ENCODE measurements at regions not wholly inside any gene's neighbourhood (a gene's known extent, or its start where the extent isn't known, plus 50 kb on each side); places are given as distances from the start of the nearest gene placed in this dataset.
"Not testable (repeated sequence)": the region's sequence is repeated elsewhere in the genome, so short reads cannot be mapped to it uniquely, and the experiment has no call there.

DNA sequence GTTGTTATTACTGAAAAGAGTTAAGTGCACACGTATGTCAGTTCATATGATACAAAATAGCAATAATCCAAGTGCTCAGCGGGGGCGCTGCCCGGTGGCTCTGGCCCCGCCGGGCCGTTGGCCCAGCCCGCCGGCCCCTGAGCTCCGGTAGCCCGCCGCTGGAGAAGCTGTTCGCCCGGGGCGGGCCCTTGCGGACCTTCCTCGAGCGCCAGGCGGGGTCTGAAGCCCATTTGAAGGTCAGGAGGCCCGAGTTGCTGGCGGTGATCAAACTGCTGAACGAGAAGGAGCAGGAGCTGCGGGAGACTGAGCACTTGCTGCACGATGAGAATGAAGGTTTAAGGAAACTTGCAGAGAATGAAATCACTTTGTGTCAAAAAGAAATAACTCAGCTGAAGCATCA is 599.0 kb downstream of the TRIML1 start:
- H3K27me3 ChIP-seq (ENCODE audit: control insufficient read depth in 2 of 2, insufficient read depth in 2 of 2, low read length in 2 of 2); H3K27ac Mint-ChIP-seq; H3K4me1 ChIP-seq (ENCODE audit: control insufficient read depth in 2 of 2, insufficient read depth in 2 of 2, low read length in 2 of 2); intact Hi-C loops (cut with micrococcal nuclease); H3K27ac ChIP-seq (ENCODE audit: low read depth, low read length); H3K36me3 ChIP-seq (ENCODE audit: control insufficient read depth in 2 of 3, insufficient read depth in 3 of 3, low read length in 3 of 3); H3K27me3 Mint-ChIP-seq; H3K4me1 Mint-ChIP-seq; H3K4me3 ChIP-seq (ENCODE audit: low read length); H3K36me3 Mint-ChIP-seq; POLR2A ChIA-PET; H3K9me3 ChIP-seq (ENCODE audit: control insufficient read depth in 2 of 3, low read length in 3 of 3); CTCF ChIA-PET; H3K4me3 Mint-ChIP-seq; ATAC-seq: not testable (repeated sequence)
- DNase-seq = peak in 1 of 9 donors; percentile 21
- peaks cover 0 to 21% (median 6%) of the 10 kb centered on the region in 11 donors for H3K9me3 Mint-ChIP-seq

DNA sequence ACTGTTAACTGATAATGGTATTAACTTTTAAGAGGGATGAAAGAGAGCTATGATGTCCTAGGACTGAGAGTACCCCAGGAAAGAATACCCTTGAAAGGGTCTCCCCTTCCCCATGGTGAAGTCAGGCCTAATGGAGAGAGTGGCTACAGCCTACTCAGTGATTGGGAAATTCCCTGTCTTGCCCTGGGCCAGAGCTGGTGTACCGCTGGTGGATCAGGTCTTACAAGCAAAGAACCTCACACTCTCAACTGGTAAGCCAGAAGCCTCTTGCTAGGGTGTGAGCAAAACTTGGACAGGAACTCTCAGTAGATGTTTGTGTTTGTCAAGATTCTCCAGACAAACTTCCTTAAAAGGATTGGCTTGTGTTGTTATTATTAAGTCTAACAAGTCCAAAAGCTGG is 600.9 kb downstream of the TRIML1 start:
- H3K27me3 Mint-ChIP-seq; H3K36me3 ChIP-seq (ENCODE audit: control insufficient read depth in 2 of 3, insufficient read depth in 3 of 3, low read length in 3 of 3); DNase-seq; ATAC-seq; H3K27ac ChIP-seq (ENCODE audit: low read depth, low read length); H3K4me3 Mint-ChIP-seq; CTCF ChIA-PET; H3K4me3 ChIP-seq (ENCODE audit: low read length); H3K4me1 ChIP-seq (ENCODE audit: control insufficient read depth in 2 of 2, insufficient read depth in 2 of 2, low read length in 2 of 2); H3K36me3 Mint-ChIP-seq; H3K27me3 ChIP-seq (ENCODE audit: control insufficient read depth in 2 of 2, insufficient read depth in 2 of 2, low read length in 2 of 2); H3K4me1 Mint-ChIP-seq; H3K9me3 ChIP-seq (ENCODE audit: control insufficient read depth in 2 of 3, low read length in 3 of 3); H3K27ac Mint-ChIP-seq; POLR2A ChIA-PET; intact Hi-C loops (cut with micrococcal nuclease): not testable (repeated sequence)
- H3K9me3 Mint-ChIP-seq = peaks cover 0 to 18% (median 4%) of the 10 kb centered on the region in 11 donors

DNA sequence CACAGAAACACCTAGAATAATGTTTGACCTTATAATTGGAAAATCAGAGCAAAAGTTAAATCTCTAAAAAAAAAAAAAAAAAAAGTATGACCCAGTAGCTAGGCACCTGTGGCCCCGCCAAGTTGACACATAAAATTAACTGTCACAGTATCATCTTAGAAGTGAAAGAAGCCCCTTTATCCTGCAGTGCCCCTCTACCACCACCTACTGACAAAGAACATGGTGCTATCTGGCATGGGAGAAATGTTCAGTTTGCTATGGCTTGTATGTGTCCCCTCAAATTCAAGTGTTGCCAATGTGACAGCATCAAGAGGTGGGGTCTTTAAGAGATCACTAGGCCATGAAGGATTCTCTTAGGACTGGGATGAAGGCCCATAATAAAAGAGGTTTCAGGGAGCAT is 601.5 kb downstream of the TRIML1 start:
- H3K4me1 ChIP-seq (ENCODE audit: control insufficient read depth in 2 of 2, insufficient read depth in 2 of 2, low read length in 2 of 2); H3K27me3 Mint-ChIP-seq; intact Hi-C loops (cut with micrococcal nuclease); DNase-seq; H3K4me3 ChIP-seq (ENCODE audit: low read length); H3K36me3 Mint-ChIP-seq; H3K27me3 ChIP-seq (ENCODE audit: control insufficient read depth in 2 of 2, insufficient read depth in 2 of 2, low read length in 2 of 2); H3K9me3 ChIP-seq (ENCODE audit: control insufficient read depth in 2 of 3, low read length in 3 of 3); H3K27ac Mint-ChIP-seq; H3K4me3 Mint-ChIP-seq; CTCF ChIA-PET; H3K36me3 ChIP-seq (ENCODE audit: control insufficient read depth in 2 of 3, insufficient read depth in 3 of 3, low read length in 3 of 3); H3K27ac ChIP-seq (ENCODE audit: low read depth, low read length); POLR2A ChIA-PET; ATAC-seq; H3K4me1 Mint-ChIP-seq: not testable (repeated sequence)
- peaks cover 0 to 18% (median 4%) of the 10 kb centered on the region in 11 donors for H3K9me3 Mint-ChIP-seq

DNA sequence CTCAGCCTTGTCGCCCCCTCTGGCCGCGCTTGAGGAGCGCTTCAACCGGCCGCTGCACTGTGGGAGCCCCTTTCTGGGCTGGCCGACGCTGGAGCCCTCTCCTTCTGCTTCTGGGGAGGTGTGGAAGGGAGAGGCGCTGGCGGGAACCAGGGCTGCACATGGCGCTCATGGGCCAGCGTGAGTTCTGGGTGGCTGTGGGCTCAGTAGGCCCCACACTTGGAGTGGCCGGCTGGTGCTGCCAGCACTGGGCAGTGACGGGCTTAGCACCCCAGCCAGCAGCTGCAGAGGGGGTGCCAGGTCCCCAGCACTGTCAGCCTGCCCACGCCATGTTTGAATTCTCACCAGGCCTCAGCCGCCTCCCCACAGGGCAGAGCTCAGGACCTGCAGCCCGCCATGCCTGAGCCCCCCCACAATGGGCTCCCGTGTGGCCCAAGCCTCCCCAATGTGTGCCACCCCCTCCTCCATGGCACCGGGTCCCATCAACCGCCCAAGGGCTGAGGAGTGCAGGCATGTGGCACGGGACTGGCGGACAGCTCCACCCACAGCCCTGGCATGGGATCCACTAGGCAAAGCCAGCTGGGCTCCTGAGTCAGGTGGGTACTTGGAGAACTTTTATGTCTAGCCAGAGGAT is 615.2 kb downstream of the TRIML1 start:
- H3K4me3 Mint-ChIP-seq = no peak overlapping the region
- Histone ChIP-seq H3K36me3 (ENCODE audit: control insufficient read depth in 2 of 3, insufficient read depth in 3 of 3, low read length in 3 of 3) (no peaks in the 10 kb centered on the region), H3K4me1 (ENCODE audit: control insufficient read depth in 2 of 2, insufficient read depth in 2 of 2, low read length in 2 of 2) (no peaks in the 10 kb centered on the region), H3K27me3 (ENCODE audit: control insufficient read depth in 2 of 2, insufficient read depth in 2 of 2, low read length in 2 of 2) (no peaks in the 10 kb centered on the region), H3K4me3 (ENCODE audit: low read length) (no peak overlapping the region), H3K9me3 (ENCODE audit: control insufficient read depth in 2 of 3, low read length in 3 of 3) (peaks cover 0 to 9% (median 0%) of the 10 kb centered on the region in 3 experiments), H3K27ac (ENCODE audit: low read depth, low read length) (no peak overlapping the region)
- POLR2A ChIA-PET = no interaction called here
- CTCF ChIA-PET = no interaction called here
- DNase-seq (no peak), ATAC-seq (no peak)
- H3K9me3 Mint-ChIP-seq = peaks cover 0 to 41% (median 14%) of the 10 kb centered on the region in 11 donors
- no peak overlapping the region for H3K27ac Mint-ChIP-seq
- H3K36me3 Mint-ChIP-seq = peaks cover 0 to 5% (median 0%) of the 10 kb centered on the region in 5 donors
- H3K4me1 Mint-ChIP-seq = no peaks in the 10 kb centered on the region
- intact Hi-C loops (cut with micrococcal nuclease) = no loop called here
- no peaks in the 10 kb centered on the region for H3K27me3 Mint-ChIP-seq

DNA sequence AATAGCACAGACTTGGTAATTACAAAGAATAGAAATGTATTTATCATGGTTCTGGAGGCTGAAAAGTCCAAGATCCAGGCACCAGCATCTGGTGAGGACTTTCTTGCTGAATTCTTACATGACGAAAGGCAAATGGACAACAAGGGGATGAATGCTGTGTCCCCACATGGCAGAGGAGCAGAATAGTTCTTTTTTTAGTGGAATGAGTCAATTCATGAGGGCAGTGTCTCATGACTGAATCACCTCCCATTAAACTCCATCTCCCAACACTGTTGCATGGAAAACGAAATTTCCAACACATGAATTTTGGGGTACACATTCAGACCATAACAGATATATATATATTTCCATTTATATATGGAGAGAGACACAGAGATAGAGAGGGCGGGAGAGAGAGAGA is 628.3 kb downstream of the TRIML1 start:
- POLR2A ChIA-PET = no interaction called here
- H3K4me3 Mint-ChIP-seq = no peak overlapping the region
- CTCF ChIA-PET = no interaction called here
- Histone ChIP-seq H3K9me3 (ENCODE audit: control insufficient read depth in 2 of 3, low read length in 3 of 3) (no peaks in the 10 kb centered on the region), H3K4me3 (ENCODE audit: low read length) (no peak overlapping the region), H3K27ac (ENCODE audit: low read depth, low read length) (no peak overlapping the region), H3K36me3 (ENCODE audit: control insufficient read depth in 2 of 3, insufficient read depth in 3 of 3, low read length in 3 of 3) (no peaks in the 10 kb centered on the region), H3K4me1 (ENCODE audit: control insufficient read depth in 2 of 2, insufficient read depth in 2 of 2, low read length in 2 of 2) (no peaks in the 10 kb centered on the region), H3K27me3 (ENCODE audit: control insufficient read depth in 2 of 2, insufficient read depth in 2 of 2, low read length in 2 of 2) (no peaks in the 10 kb centered on the region)
- H3K27me3 Mint-ChIP-seq = no peaks in the 10 kb centered on the region
- intact Hi-C loops (cut with micrococcal nuclease) = no loop called here
- peaks cover 4 to 24% (median 13%) of the 10 kb centered on the region in 11 donors for H3K9me3 Mint-ChIP-seq
- H3K27ac Mint-ChIP-seq = no peak overlapping the region
- no peaks in the 10 kb centered on the region for H3K4me1 Mint-ChIP-seq
- ATAC-seq (no peak), DNase-seq (no peak)
- H3K36me3 Mint-ChIP-seq = peaks cover 0 to 5% (median 0%) of the 10 kb centered on the region in 5 donors

DNA sequence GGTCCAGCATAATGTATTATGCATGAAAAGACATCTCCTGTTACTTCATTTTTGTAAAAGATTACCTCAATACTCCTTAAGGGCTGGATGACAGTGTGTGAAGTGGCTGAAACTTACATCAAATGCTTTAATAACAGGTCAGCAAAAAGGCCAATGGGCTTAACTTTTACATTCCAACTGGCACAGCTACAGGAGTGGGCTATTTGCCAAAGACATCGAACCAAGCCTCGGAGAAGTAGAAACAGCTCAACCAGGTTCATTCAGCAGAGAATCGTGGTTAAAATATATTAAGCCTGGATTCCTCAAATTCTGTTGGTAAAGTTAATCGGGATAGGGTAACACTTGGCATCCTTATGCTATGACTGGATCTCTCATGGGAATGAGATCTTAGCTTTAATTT is 639.7 kb downstream of the TRIML1 start:
- ChIA-PET POLR2A (no interaction called here), CTCF (interaction anchor here (0.6 kb wide), 1 partner anchor 10 kb away, joined by 3 read pairs; no protein-coding TSS in a partner anchor)
- intact Hi-C loops (cut with micrococcal nuclease) = no loop called here
- peaks cover 0 to 6% (median 4%) of the 10 kb centered on the region in 11 donors for H3K9me3 Mint-ChIP-seq
- Histone ChIP-seq H3K9me3 (ENCODE audit: control insufficient read depth in 2 of 3, low read length in 3 of 3) (peaks cover 0 to 5% (median 0%) of the 10 kb centered on the region in 3 experiments), H3K27me3 (ENCODE audit: control insufficient read depth in 2 of 2, insufficient read depth in 2 of 2, low read length in 2 of 2) (no peaks in the 10 kb centered on the region), H3K27ac (ENCODE audit: low read depth, low read length) (no peak overlapping the region), H3K4me3 (ENCODE audit: low read length) (no peak overlapping the region), H3K36me3 (ENCODE audit: control insufficient read depth in 2 of 3, insufficient read depth in 3 of 3, low read length in 3 of 3) (no peaks in the 10 kb centered on the region), H3K4me1 (ENCODE audit: control insufficient read depth in 2 of 2, insufficient read depth in 2 of 2, low read length in 2 of 2) (no peaks in the 10 kb centered on the region)
- no peak for DNase-seq
- H3K36me3 Mint-ChIP-seq = no peaks in the 10 kb centered on the region
- H3K4me3 Mint-ChIP-seq = no peak overlapping the region
- H3K4me1 Mint-ChIP-seq = no peaks in the 10 kb centered on the region
- no peak overlapping the region for H3K27ac Mint-ChIP-seq
- no peak for ATAC-seq
- no peaks in the 10 kb centered on the region for H3K27me3 Mint-ChIP-seq

DNA sequence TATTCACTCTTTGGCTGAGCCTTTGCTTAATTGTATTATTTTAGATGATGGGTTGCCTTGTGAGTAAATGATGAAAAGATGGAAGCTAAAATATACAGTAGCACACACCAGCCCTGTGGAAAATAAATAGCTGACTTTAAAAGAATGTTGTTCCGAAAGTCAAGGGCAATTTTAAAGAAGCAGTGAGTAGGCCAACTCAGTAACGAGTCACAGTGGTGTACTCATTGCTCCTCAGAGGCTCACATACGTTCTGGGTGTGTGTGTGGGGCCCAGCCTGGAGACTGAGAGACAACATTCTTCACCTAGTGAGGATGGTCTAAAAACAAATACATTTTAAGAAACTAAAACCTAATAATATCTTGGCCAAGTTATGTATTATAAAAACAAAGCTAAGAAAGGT is 640.3 kb downstream of the TRIML1 start:
- no peak for DNase-seq

More for the DNA sequence above, 640.3 kb downstream of the TRIML1 start:
- ChIA-PET CTCF (interaction anchor here (0.6 kb wide), 1 partner anchor 10 kb away, joined by 3 read pairs; no protein-coding TSS in a partner anchor), POLR2A (no interaction called here)
- Histone ChIP-seq H3K4me1 (ENCODE audit: control insufficient read depth in 2 of 2, insufficient read depth in 2 of 2, low read length in 2 of 2) (no peaks in the 10 kb centered on the region), H3K9me3 (ENCODE audit: control insufficient read depth in 2 of 3, low read length in 3 of 3) (peaks cover 0 to 5% (median 0%) of the 10 kb centered on the region in 3 experiments), H3K27ac (ENCODE audit: low read depth, low read length) (no peak overlapping the region), H3K27me3 (ENCODE audit: control insufficient read depth in 2 of 2, insufficient read depth in 2 of 2, low read length in 2 of 2) (no peaks in the 10 kb centered on the region), H3K36me3 (ENCODE audit: control insufficient read depth in 2 of 3, insufficient read depth in 3 of 3, low read length in 3 of 3) (no peaks in the 10 kb centered on the region), H3K4me3 (ENCODE audit: low read length) (no peak overlapping the region)
- no peaks in the 10 kb centered on the region for H3K36me3 Mint-ChIP-seq
- no peak for ATAC-seq
- H3K4me3 Mint-ChIP-seq = no peak overlapping the region
- H3K27ac Mint-ChIP-seq = no peak overlapping the region
- H3K9me3 Mint-ChIP-seq = peaks cover 0 to 5% (median 3%) of the 10 kb centered on the region in 11 donors
- H3K4me1 Mint-ChIP-seq = no peaks in the 10 kb centered on the region
- intact Hi-C loops (cut with micrococcal nuclease) = no loop called here
- no peaks in the 10 kb centered on the region for H3K27me3 Mint-ChIP-seq
